Activated CD4-positive, CD25-positive, alpha-beta regulatory T cell (primary cell): ENCODE measurements at regions not wholly inside any gene's neighbourhood (a gene's known extent, or its start where the extent isn't known, plus 50 kb on each side); places are given as distances from the start of the nearest gene placed in this dataset.

Experiments used
- DNase-seq, 4 experiments: peaks; one replicate each; lab custom pipeline; 2025; lab: John Stamatoyannopoulos, UW

DNA sequence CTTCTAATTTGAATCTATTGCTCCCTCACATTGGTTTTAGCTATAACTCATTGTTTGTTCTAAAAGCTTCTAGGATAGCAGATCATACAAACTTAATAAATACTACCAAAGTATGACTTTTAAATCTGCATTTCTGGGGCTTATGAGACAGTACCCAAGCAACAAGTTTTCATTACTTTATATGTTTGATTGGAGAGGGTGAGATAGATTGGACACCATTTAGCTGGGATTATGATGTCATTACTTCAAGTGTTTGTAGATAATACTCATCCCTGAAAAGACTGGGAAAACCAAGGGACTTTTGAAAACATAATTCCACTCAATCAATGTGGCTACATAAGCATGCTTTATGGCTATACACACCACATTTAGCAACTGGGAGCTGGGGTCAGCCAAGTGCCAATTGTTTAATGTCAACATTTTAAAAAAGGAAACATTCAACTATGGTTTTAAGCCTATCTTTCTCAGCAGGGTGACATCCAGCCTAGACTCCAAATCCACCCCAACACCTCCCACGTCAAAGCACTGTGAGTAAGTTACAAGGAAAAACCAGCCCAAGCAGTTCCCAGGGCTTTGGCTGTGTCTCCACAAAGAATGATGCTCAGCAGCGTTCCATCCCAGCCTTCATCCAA lies 119.9 kb downstream of the ETAA1 start:
- DNase-seq, result no peak

- no peak for DNase-seq
Observed at GRCh38 chr2:67522148-67522547, 125.0 kb downstream of the ETAA1 start.

- no peak for DNase-seq
Observed at GRCh38 chr2:67524213-67524612, 127.1 kb downstream of the ETAA1 start.

DNA sequence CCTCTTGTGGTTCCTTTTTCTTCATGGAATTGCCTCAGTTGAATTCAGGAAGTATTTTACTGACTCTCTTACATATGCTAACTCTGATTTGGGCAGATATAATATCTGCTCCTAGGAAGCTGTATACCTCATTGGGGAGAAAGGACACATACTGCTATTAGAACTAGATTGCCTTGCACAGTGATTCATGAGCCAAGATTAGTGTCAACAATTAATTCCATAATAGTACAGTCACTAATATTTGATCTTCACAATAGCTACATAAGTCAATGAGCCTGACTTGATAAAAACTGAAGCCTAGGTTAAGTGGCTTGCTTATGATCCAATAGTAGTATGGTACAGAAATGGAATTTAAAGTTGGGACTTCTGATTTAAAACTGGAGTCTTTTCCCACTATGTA lies 127.6 kb downstream of the ETAA1 start:
- no peak for DNase-seq

GRCh38 chr2:67526283-67526682 lies 129.2 kb downstream of the ETAA1 start:
- DNase-seq, result no peak

DNA sequence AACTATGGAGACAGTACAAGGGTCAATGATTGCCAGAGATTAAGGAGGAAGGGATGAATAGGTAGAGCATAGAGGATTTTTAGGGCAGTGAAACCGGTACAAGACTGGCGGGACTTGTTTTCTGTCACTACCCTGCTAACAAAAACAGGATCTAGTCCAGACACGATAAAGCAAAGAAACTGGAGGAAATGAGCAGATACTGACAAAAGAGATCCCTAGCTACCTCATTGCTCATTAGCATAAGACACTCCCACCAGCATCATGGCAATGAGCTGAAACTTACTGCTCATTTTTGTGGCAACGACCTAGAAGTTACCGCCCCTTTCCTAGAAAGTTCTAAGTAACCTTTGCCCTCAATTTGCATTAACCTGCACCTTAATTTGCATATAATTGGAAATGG lies 131.2 kb downstream of the ETAA1 start:
- no peak for DNase-seq

DNA sequence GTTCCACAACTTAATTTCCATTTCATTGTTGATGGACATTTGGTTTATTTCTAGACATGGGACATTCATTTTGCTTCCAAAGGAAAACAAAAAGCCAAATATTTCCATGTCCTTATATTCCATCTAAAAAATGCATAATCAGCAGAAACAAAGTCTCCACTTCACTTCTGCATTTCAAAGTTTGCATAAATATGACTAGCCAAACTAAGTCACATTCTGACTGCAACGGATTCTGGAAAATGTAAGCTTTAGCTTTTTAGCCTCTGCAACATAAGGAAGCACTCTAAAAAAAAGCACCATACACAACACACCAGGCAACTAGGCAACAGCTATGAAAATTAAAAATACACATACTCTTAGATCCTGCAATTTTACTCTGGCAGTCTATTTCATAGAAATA lies 135.3 kb downstream of the ETAA1 start:
- DNase-seq, result no peak

DNA sequence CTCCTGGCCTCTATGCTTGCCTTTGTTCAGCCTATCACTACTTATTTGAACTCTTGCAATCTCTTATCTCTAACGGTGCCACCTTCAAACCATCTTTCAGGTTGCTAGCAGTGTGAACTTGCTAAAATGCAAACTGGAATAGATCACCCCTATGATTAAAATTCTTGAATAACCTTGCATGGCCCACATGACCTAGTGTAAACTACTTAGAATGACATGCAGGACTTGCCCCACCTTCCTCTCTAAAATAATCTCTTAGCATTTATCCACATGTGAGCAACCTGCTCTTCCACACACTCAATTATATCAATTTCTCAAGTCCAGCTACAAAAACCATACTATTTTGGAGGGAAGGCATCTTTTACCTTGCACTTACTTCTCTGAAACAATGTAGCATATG lies 137.6 kb downstream of the ETAA1 start:
- no peak for DNase-seq

GRCh38 chr2:67540962-67541361 lies 143.8 kb downstream of the ETAA1 start:
- DNase-seq, result no peak

DNA sequence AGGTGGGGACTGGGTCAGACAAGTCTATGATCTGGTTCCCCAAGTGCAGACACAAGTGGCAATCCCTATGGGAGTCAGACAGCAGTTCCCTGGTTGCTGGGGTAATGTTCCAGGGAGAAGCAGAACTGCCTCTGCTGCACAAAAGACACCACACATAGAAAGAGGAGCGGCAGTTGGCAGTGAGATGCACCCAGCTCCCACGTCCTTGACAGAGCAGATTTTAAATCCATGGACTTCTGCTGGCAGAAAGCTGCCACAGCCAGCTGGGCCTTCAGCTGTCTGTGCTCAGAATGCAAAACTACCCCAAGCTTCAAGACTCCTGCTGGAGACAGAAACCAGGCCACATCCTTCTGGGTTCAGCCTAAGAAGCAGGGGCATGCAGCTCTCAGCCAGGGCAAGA lies 147.2 kb downstream of the ETAA1 start:
- no peak for DNase-seq

DNA sequence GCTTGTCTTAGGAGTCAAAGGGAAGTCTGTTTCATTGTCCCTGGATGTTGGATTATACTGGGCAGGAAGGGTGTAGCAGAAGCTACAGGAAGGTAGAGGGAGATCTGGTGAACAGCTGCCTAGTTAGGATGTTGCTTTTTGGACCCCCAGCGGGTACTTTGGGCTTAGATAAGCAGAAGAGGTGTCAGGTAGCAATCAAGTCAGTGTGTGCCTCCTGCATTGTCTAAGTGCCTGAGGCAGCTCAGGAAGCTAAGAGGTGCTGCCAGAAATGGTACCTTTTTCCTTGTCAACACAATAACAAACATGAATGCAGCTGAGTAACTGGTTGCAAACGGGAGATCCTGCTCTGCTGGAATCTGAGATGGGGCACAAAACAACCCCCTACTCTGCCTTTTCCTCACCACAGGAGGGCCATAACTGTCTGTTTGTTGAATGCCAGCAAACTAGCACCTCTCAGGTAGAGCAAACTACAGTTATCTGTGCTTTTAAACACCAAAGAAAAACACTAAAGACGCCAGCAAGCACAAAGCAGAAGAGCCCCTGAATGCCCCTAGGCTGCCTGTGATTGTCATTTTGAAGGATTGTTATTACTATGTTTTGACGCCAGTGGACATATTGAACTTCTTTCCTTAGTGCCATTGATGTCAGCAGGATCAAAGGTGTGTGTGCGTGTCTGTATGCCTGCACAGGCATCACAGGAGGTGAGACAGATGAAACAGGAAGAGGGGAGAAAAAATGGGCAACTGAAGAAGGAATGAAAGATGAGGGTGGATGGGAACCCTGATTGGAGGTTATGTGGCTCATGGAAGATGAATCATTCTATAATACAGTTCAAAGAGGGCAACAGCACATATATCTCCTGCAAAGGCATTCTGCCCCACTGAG lies 151.4 kb downstream of the ETAA1 start:
- DNase-seq, result no peak

- no peak for DNase-seq
Observed at GRCh38 chr2:67559156-67559555, 162.0 kb downstream of the ETAA1 start.

DNA sequence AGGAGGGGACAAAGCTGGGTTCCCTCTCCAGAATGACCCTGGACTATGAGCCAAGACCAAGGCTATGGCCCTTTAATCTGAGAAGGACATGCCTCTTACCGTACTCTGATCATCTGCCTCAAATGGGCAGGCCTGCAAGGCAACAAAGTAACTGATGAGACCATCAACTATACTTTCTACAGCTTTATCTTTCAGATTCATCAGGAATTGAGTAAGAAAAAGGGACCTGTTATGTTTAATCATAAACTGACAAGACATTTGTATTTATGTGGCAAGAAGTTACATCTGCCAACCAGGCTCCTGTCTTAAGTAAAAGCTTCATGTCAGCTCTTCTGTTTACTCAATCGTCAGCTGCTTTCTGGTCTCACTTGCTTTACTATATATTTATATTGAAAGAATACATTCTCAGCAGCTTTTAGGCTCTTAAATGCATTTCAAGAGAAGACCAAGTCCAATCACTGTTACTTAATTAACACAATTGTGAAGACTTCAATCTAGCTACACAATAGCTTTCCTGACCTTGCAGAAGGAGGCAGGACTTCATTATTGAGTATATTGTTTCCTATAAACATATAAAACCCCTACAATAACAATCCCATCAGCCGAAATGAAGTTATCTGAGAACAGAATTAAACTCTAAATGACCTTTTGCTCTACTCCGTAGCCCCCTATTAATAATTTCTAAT lies 163.8 kb downstream of the ETAA1 start:
- DNase-seq, result no peak

- DNase-seq, result no peak
Observed at GRCh38 chr2:67561457-67561965, 164.4 kb downstream of the ETAA1 start.

DNA sequence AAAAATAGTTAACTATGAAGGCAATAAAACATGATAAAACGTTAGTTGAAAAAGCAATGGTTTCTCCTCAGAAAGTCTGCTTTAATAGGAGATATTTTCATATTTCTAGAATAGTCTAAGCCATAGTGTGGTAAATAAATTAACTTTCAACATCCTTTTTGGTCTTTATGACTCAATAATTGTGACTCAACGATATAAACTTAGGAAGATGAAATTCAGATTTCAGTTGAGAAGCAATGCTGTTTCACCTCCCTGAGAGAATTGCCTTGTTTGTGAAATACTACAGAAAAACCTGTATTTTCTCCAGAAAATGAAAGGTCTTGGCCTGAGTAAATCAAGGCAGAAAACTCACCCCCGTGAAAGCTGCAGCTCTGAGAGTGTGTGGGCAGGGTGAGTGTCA lies 166.9 kb downstream of the ETAA1 start:
- DNase-seq, result no peak

GRCh38 chr2:67564626-67565025 lies 167.5 kb downstream of the ETAA1 start:
- no peak for DNase-seq

DNA sequence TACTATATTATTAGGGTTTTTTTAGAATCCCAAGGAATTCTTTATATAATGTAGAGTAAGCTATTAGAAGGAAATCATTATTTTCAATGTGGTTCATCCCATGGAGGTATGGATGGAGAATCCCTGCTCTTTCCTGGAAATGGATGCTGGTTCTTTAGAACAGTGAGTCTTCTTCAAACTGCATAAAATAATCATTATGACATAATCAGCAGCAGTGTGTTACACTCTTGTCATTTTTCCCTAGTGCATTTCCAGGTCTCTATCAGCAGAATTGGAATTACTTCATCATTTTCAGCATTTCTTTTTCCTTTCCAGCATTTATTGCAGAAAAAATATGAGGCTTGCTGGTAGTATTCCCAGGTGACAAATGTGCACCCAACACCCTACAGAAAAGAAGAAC lies 168.1 kb downstream of the ETAA1 start:
- DNase-seq, result no peak

DNA sequence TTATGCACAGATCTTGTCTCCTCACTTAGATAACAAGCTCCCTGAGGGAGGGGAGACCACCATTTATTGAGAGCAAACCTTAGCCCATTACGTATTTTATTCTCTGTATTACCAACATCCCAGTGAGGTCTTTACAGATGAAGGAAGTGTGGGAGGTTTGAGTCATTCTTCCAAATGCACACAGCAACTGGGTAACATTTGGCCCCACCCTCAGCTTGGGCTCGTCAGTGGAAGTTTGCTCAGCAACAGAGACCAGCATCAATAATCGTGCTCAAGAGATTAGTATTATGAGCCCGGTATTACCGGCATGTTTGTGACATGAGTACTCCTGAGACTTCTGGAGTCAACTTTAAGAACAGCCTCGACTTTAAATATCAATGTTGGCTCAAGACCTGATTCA lies 168.6 kb downstream of the ETAA1 start:
- no peak for DNase-seq

DNA sequence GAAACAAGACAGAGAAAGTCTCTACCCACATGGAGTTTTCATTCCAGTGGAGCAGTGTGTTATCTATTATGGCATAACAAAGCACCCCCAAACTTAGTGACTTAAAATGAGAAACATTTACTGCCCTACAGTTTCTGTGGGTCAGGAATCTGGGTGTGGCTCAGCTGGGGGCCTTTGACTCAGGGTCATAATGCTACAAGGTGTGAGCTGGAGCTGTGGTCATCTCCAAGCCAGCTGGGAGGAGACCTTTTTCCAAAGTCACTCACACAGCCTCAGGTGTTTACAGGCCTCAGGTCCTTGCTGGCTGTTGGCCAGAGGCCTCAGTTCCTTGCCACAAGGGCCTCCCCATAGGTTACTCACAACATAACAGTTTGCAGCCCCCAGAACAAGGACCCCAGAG lies 169.2 kb downstream of the ETAA1 start:
- DNase-seq, result no peak

DNA sequence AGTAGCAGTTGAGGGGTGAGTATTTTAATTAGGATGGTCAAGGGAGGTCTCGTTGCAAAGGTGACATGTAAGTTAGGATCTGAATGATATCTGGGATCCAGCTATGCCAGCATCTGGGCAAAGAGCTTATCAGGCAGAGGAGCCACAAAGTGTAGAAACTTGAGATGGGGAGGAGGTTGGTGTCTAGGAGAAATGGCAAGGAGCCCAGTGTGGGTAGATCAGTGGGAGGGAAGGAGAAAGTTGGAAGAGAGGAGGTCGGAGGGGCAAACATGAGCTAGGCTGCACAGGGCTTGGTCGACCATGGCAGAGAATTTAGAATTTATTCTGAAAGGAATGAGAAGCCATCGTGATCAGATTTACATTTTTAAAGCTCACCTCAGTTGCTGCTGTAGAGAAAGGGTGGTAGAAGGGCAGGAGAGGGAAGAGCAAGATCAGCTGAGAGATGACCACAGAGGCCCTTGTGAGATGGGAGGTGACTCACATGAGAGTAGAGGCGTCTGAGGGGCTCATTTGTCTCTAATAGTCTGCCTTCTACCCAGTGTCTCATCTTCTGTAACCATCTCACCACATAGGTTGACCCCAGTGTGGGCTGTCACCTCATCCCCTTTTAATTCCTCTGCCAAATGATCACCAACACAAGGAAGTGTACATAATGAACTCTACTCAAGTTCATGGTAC lies 170.0 kb downstream of the ETAA1 start:
- DNase-seq, result no peak

- DNase-seq, result no peak
Observed at GRCh38 chr2:67567886-67568285, 170.8 kb downstream of the ETAA1 start.

GRCh38 chr2:67570611-67571010 lies 173.5 kb downstream of the ETAA1 start:
- no peak for DNase-seq
